Endothelial cell of umbilical vein (primary cell): ENCODE measurements at regions not wholly inside any gene's neighbourhood (a gene's known extent, or its start where the extent isn't known, plus 50 kb on each side); places are given as distances from the start of the nearest gene placed in this dataset.

Source experiments
- BruUV-seq: library from RNA; stranded (reverse); fragments of 400-500 nt; replicated peaks from 2 replicates; lab custom pipeline; 2021; lab: Mats Ljungman, UMichigan
- CTCF ChIA-PET: fragments of 300-600, 350-600 bp; sonication (Branson Sonifier 250); formaldehyde crosslinking; loops from one replicate; lab custom pipeline; 2021; ENCODE audit warnings: antibody characterized with exemption, inconsistent platforms; lab: Charles Lee
- POLR2A ChIA-PET: fragments of 300-600, 350-600 bp; sonication (Branson Sonifier 250); formaldehyde crosslinking; loops from one replicate; lab custom pipeline; 2021; ENCODE audit warnings: antibody characterized with exemption, inconsistent platforms; lab: Charles Lee
- DNase-seq: peaks from one replicate; pipeline ENCODE4 v3.0.0-alpha.2; 2011; ENCODE audit warnings: low read depth, low spot score
- FAIRE-seq: peaks from 2 replicates; lab custom pipeline; 2011; peaks lifted over from hg19 to GRCh38; lab: Jason Lieb, UNC
- H2AFZ ChIP-seq: 2 replicates; pipeline ENCODE4 v1.6.0; 2012; ENCODE audit warnings: low read depth, low read length, control low read depth, inconsistent platforms
- H3K27ac ChIP-seq: 2 replicates; pipeline ENCODE4 v1.5.1; 2011; ENCODE audit warnings: low read depth, mild to moderate bottlenecking, control low read depth, low read length, moderate library complexity; ENCODE audit not compliant: insufficient read depth
- H3K27me3 ChIP-seq, 2 experiments: 2 replicates each; pipeline versions ENCODE4 v1.6.0 to v1.6.1; 2011; ENCODE audit warnings: low read length in 2 of 2, mixed read lengths in 1 of 2; ENCODE audit not compliant: control insufficient read depth in 2 of 2, insufficient read depth in 2 of 2
- H3K36me3 ChIP-seq, 2 experiments: 2 replicates in 1 of 2; 3 replicates in 1 of 2; pipeline ENCODE4 v1.5.1; 2011; ENCODE audit warnings: low read length in 2 of 2, mild to moderate bottlenecking in 1 of 2, moderate library complexity in 1 of 2; ENCODE audit not compliant: control insufficient read depth in 2 of 2, insufficient read depth in 2 of 2; ENCODE audit errors: extremely low read depth in 1 of 2
- H3K4me1 ChIP-seq: 3 replicates; pipeline ENCODE4 v1.5.1; 2011; ENCODE audit warnings: mild to moderate bottlenecking, low read length; ENCODE audit not compliant: control insufficient read depth, insufficient read depth; ENCODE audit errors: extremely low read depth
- H3K4me2 ChIP-seq: 2 replicates; pipeline ENCODE4 v1.6.1; 2011; ENCODE audit warnings: low read length, control low read depth, mixed read lengths; ENCODE audit not compliant: insufficient read depth
- H3K4me3 ChIP-seq, 3 experiments: fragments of 200-600 bp in 1 of 3; sonication (generic), shearing (Covaris generic) in 1 of 3; replicated peaks in 1 of 3; 2 replicates each; pipeline ENCODE4 v1.5.1; 2011 to 2016; ENCODE audit warnings: control low read depth in 3 of 3, low read length in 3 of 3, mild to moderate bottlenecking in 2 of 3, inconsistent platforms in 1 of 3, low read depth in 1 of 3, moderate library complexity in 1 of 3; ENCODE audit not compliant: insufficient read depth in 1 of 3
- H3K79me2 ChIP-seq: 2 replicates; pipeline ENCODE4 v1.6.0; 2012; ENCODE audit warnings: low read length, inconsistent platforms; ENCODE audit not compliant: control insufficient read depth, insufficient read depth
- H3K9ac ChIP-seq: replicated peaks from 2 replicates; pipeline ENCODE3; 2011; ENCODE audit warnings: low read length, control low read depth; ENCODE audit not compliant: insufficient read depth; ENCODE audit errors: extremely low read depth
- H3K9me1 ChIP-seq: replicated peaks from 3 replicates; pipeline ENCODE4 v1.6.0; 2011; ENCODE audit warnings: mild to moderate bottlenecking, low read length; ENCODE audit not compliant: control insufficient read depth, insufficient read depth; ENCODE audit errors: extremely low read depth
- H3K9me3 ChIP-seq: replicated peaks from 2 replicates; pipeline ENCODE4 v1.5.1; 2012; ENCODE audit warnings: low read length, inconsistent platforms; ENCODE audit not compliant: control insufficient read depth, insufficient read depth
- H4K20me1 ChIP-seq: replicated peaks from 2 replicates; pipeline ENCODE3; 2011; ENCODE audit warnings: mild to moderate bottlenecking, low read length; ENCODE audit not compliant: control insufficient read depth, insufficient read depth; ENCODE audit errors: extremely low read depth
- EZH2 ChIP-seq: IDR thresholded peaks from 2 replicates; pipeline ENCODE4 v1.6.1; 2012; ENCODE audit warnings: borderline replicate concordance, low read depth, mild to moderate bottlenecking, moderate library complexity, low read length, inconsistent platforms; ENCODE audit not compliant: severe bottlenecking
- FOS ChIP-seq: IDR thresholded peaks from 2 replicates; pipeline ENCODE4 v1.6.1; 2011; ENCODE audit warnings: mild to moderate bottlenecking, low read length, moderate library complexity, borderline replicate concordance; ENCODE audit not compliant: insufficient read depth
- GATA2 ChIP-seq: IDR thresholded peaks from 2 replicates; pipeline ENCODE4 v1.7.0; 2011; ENCODE audit warnings: low read depth, mild to moderate bottlenecking, moderate library complexity, mixed read lengths, low read length; ENCODE audit not compliant: insufficient read length, insufficient read depth
- JUN ChIP-seq: IDR thresholded peaks from 2 replicates; pipeline ENCODE4 v1.6.1; 2011; ENCODE audit warnings: borderline replicate concordance, low read depth; ENCODE audit not compliant: insufficient read length, insufficient read depth
- MYC ChIP-seq: IDR thresholded peaks from one replicate; pipeline ENCODE4 v1.6.1; 2011; ENCODE audit warnings: mild to moderate bottlenecking, low read depth, low read length
- POLR2A ChIP-seq: IDR thresholded peaks from 2 replicates; pipeline ENCODE4 v1.6.1; 2012; ENCODE audit warnings: low read depth, mild to moderate bottlenecking, control low read depth, low read length
- POLR2AphosphoS5 ChIP-seq: IDR thresholded peaks from 2 replicates; pipeline ENCODE4 v1.6.1; 2012; ENCODE audit warnings: low read depth, mild to moderate bottlenecking, control low read depth, low read length, moderate library complexity; ENCODE audit not compliant: insufficient read depth
- dilution Hi-C: fragments of 300-500 bp; cut with MboI; formaldehyde crosslinking; loops from one replicate; pipeline ENCODE4 v1.15.0; 2019; ENCODE audit warnings: low sequenced_read_pairs; ENCODE audit not compliant: extremely low pct_ligation_motif_present
- intact Hi-C: fragments of 100-400 bp; cut with micrococcal nuclease; formaldehyde crosslinking; loops from one replicate; pipeline ENCODE4 v1.10.0; 2022
- TF ChIP-seq, protein P1 (sequence below), 2 donors: IDR thresholded peaks; 1 replicate in 1 of 2; 2 replicates in 1 of 2; pipeline ENCODE4 v1.5.1; 2011; ENCODE audit warnings: low read length in 2 of 2, mild to moderate bottlenecking in 2 of 2, moderate library complexity in 2 of 2, control low read depth in 1 of 2, inconsistent platforms in 1 of 2, low read depth in 1 of 2; ENCODE audit not compliant: insufficient read depth in 1 of 2; ENCODE audit errors: extremely low read depth in 1 of 2
- TF ChIP-seq, protein P2 (sequence below): IDR thresholded peaks from 2 replicates; pipeline ENCODE4 v1.6.1; 2011; ENCODE audit not compliant: insufficient read depth, insufficient read length

DNA sequence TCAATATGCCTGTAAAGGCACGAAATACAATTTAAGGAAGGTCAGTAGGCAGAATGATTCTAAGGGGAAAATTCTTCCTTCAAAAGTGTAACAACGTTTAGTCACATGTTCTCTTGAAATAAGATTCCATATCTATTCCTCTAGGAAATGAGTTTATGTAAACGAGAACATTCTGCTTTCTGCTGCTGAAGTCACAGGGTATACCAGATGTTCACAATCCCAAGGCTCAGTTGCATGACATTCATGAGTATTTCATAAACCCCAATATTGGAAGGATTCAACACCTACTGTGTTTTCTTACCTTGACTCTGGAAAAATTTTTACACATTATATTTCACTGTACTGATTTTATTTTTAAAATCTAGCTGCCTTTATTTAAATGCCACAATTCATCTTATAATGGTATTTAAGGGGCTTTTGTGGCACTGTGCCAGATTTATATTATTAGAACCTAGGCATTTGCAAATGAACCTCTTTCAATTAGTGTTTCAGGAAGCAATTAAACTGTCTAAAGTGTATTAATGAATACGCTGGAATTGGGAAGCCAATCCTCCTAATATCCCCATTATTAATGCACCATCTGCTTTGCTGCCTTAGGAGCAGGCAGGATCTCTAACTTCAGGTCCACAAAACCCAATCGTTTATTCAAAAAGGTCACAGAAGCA, 542.6 kb upstream of the KLHL29 start:
- Histone ChIP-seq H3K9ac (no peak overlapping the region), H3K27ac (no peak overlapping the region), H3K4me1 (no peaks in the 10 kb centered on the region), H4K20me1 (no peaks in the 10 kb centered on the region), H3K4me2 (no peak overlapping the region), H3K9me1 (no peaks in the 10 kb centered on the region), H3K27me3 (no peaks in the 10 kb centered on the region), H3K79me2 (no peaks in the 10 kb centered on the region), H3K9me3 (peaks cover 10% of the 10 kb centered on the region), H2AFZ (no peak overlapping the region), H3K36me3 (no peaks in the 10 kb centered on the region), H3K4me3 (no peak overlapping the region)
- no TSS peak for BruUV-seq
- CTCF ChIA-PET, result no interaction called here
- POLR2A ChIA-PET, result no interaction called here
- intact Hi-C loops (no loop called here), dilution Hi-C loops (no loop called here)
- DNase-seq, result no peak
- FAIRE-seq, result no peak
- TF ChIP-seq POLR2AphosphoS5 (no peak), FOS (no peak), EZH2 (no peak), POLR2A (no peak), MYC (no peak), JUN (no peak), GATA2 (no peak)
- TF ChIP-seq, protein P1, sequence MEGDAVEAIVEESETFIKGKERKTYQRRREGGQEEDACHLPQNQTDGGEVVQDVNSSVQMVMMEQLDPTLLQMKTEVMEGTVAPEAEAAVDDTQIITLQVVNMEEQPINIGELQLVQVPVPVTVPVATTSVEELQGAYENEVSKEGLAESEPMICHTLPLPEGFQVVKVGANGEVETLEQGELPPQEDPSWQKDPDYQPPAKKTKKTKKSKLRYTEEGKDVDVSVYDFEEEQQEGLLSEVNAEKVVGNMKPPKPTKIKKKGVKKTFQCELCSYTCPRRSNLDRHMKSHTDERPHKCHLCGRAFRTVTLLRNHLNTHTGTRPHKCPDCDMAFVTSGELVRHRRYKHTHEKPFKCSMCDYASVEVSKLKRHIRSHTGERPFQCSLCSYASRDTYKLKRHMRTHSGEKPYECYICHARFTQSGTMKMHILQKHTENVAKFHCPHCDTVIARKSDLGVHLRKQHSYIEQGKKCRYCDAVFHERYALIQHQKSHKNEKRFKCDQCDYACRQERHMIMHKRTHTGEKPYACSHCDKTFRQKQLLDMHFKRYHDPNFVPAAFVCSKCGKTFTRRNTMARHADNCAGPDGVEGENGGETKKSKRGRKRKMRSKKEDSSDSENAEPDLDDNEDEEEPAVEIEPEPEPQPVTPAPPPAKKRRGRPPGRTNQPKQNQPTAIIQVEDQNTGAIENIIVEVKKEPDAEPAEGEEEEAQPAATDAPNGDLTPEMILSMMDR (IDR thresholded peaks at IDR 0.05; ENCODE audit: extremely low read depth in 1 of 2, insufficient read depth in 1 of 2, low read depth in 1 of 2, low read length in 2 of 2), result no peak
- TF ChIP-seq, protein P2, sequence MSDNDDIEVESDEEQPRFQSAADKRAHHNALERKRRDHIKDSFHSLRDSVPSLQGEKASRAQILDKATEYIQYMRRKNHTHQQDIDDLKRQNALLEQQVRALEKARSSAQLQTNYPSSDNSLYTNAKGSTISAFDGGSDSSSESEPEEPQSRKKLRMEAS, result no peak
